Nephron progenitor cell (in vitro differentiated cells): ENCODE measurements at regions not wholly inside any gene's neighbourhood (a gene's known extent, or its start where the extent isn't known, plus 50 kb on each side); places are given as distances from the start of the nearest gene placed in this dataset.

Experiments
- DNase-seq: peaks from one replicate; pipeline ENCODE4 v3.0.0; 2021
- H3K27ac Mint-ChIP-seq: 2 replicates; pipeline ENCODE4 v1.8.0; 2021; ENCODE audit warnings: mild to moderate bottlenecking, moderate library complexity, mixed read lengths
- H3K27me3 Mint-ChIP-seq: 2 replicates; pipeline ENCODE4 v1.8.0; 2021; ENCODE audit warnings: mild to moderate bottlenecking, low read depth, mixed read lengths; ENCODE audit not compliant: poor library complexity
- H3K36me3 Mint-ChIP-seq: 2 replicates; pipeline ENCODE4 v1.8.0; 2021; ENCODE audit warnings: low read depth, mixed read lengths
- H3K4me1 Mint-ChIP-seq: 2 replicates; pipeline ENCODE4 v1.8.0; 2021; ENCODE audit warnings: mixed read lengths
- H3K4me3 Mint-ChIP-seq: 2 replicates; pipeline ENCODE4 v1.8.0; 2021; ENCODE audit warnings: mild to moderate bottlenecking, moderate library complexity, mixed read lengths
- H3K9me3 Mint-ChIP-seq: 2 replicates; pipeline ENCODE4 v1.8.0; 2021; ENCODE audit warnings: mild to moderate bottlenecking, moderate library complexity, mixed read lengths
- CTCF ChIP-seq: fragments of 200-600 bp; sonication (generic); IDR thresholded peaks from 2 replicates; pipeline ENCODE4 v1.5.0; 2021; ENCODE audit warnings: antibody characterized with exemption

GRCh38 chr1:229948438-229948837, 118.6 kb upstream of the GALNT2 start:
- Mint-ChIP-seq H3K27me3 (peaks cover 6% of the 10 kb centered on the region), H3K9me3 (no peaks in the 10 kb centered on the region), H3K4me3 (no peak overlapping the region), H3K36me3 (no peaks in the 10 kb centered on the region), H3K27ac (no peak overlapping the region), H3K4me1 (peaks cover 11% of the 10 kb centered on the region)
- no peak for DNase-seq
- TF ChIP-seq CTCF, result no peak

- no peaks in the 10 kb centered on the region for H3K9me3 Mint-ChIP-seq
- no peak overlapping the region for H3K4me3 Mint-ChIP-seq
- DNase-seq, result no peak
- peaks cover 5% of the 10 kb centered on the region for H3K4me1 Mint-ChIP-seq
- TF ChIP-seq CTCF, result no peak
- no peaks in the 10 kb centered on the region for H3K36me3 Mint-ChIP-seq
- peaks cover 5% of the 10 kb centered on the region for H3K27me3 Mint-ChIP-seq
- H3K27ac Mint-ChIP-seq, result no peak overlapping the region
Observed at GRCh38 chr1:229949500-229949899, 117.5 kb upstream of the GALNT2 start.

- TF ChIP-seq CTCF, result no peak
- Mint-ChIP-seq H3K4me3 (no peak overlapping the region), H3K27me3 (peaks cover 5% of the 10 kb centered on the region), H3K36me3 (no peaks in the 10 kb centered on the region), H3K4me1 (peaks cover 4% of the 10 kb centered on the region), H3K9me3 (no peaks in the 10 kb centered on the region), H3K27ac (no peak overlapping the region)
- DNase-seq, result no peak
Observed at GRCh38 chr1:229950020-229950419, 117.0 kb upstream of the GALNT2 start.

GRCh38 chr1:229950908-229951307, 116.1 kb upstream of the GALNT2 start:
- H3K4me3 Mint-ChIP-seq, result no peak overlapping the region
- no peaks in the 10 kb centered on the region for H3K36me3 Mint-ChIP-seq
- H3K9me3 Mint-ChIP-seq, result peaks cover 5% of the 10 kb centered on the region
- DNase-seq, result no peak
- H3K27me3 Mint-ChIP-seq, result peaks cover 3% of the 10 kb centered on the region
- H3K27ac Mint-ChIP-seq, result no peak overlapping the region
- H3K4me1 Mint-ChIP-seq, result no peaks in the 10 kb centered on the region
- TF ChIP-seq CTCF, result no peak

GRCh38 chr1:229951856-229952534, 115.0 kb upstream of the GALNT2 start:
- peaks cover 3% of the 10 kb centered on the region for H3K27me3 Mint-ChIP-seq

More at GRCh38 chr1:229951856-229952534, 115.0 kb upstream of the GALNT2 start:
- DNase-seq, result no peak
- Mint-ChIP-seq H3K36me3 (no peaks in the 10 kb centered on the region), H3K4me3 (no peak overlapping the region), H3K4me1 (no peaks in the 10 kb centered on the region), H3K9me3 (peaks cover 16% of the 10 kb centered on the region), H3K27ac (no peak overlapping the region)
- no peak for TF ChIP-seq CTCF
